DLD1 (cell line): ENCODE measurements at regions not wholly inside any gene's neighbourhood (a gene's known extent, or its start where the extent isn't known, plus 50 kb on each side); places are given as distances from the start of the nearest gene placed in this dataset.
"Not testable (repeated sequence)": the region's sequence is repeated elsewhere in the genome, so short reads cannot be mapped to it uniquely, and the experiment has no call there.

ENCODE experiments used
- in situ Hi-C: cut with HindIII; loops from 2 replicates; pipeline ENCODE4 v1.10.0; 2017; ENCODE audit warnings: low sequenced_read_pairs

GRCh38 chr2:149885946-149886345 lies 298.4 kb upstream of the MMADHC start:
- in situ Hi-C loops, result loop anchor here (25.0 kb wide), 1 partner anchor 249 kb away; no protein-coding TSS in a partner anchor

- in situ Hi-C loops, result loop anchor here (25.0 kb wide), 1 partner anchor 248 kb away; no protein-coding TSS in a partner anchor
Measured at GRCh38 chr2:149885468-149885867, 297.9 kb upstream of the MMADHC start.

- in situ Hi-C loops, result loop anchor here (25.0 kb wide), 1 partner anchor 248 kb away; no protein-coding TSS in a partner anchor
Measured at GRCh38 chr2:149884871-149885270, 297.3 kb upstream of the MMADHC start.

GRCh38 chr2:149877913-149878312 lies 290.3 kb upstream of the MMADHC start:
- in situ Hi-C loops, result loop anchor here (25.0 kb wide), 1 partner anchor 241 kb away; no protein-coding TSS in a partner anchor

GRCh38 chr2:149877074-149877473 lies 289.5 kb upstream of the MMADHC start:
- in situ Hi-C loops, result loop anchor here (25.0 kb wide), 1 partner anchor 240 kb away; no protein-coding TSS in a partner anchor

GRCh38 chr2:149873936-149874335 lies 286.4 kb upstream of the MMADHC start:
- in situ Hi-C loops, result no loop called here

- in situ Hi-C loops, result no loop called here
Measured at GRCh38 chr2:149872638-149873150, 285.1 kb upstream of the MMADHC start.

- in situ Hi-C loops, result no loop called here
Measured at GRCh38 chr2:149872041-149872440, 284.5 kb upstream of the MMADHC start.

GRCh38 chr2:149871091-149871885 lies 283.7 kb upstream of the MMADHC start:
- in situ Hi-C loops, result no loop called here

GRCh38 chr2:149863227-149863626 lies 275.7 kb upstream of the MMADHC start:
- in situ Hi-C loops, result no loop called here

- in situ Hi-C loops, result no loop called here
Measured at GRCh38 chr2:149861034-149861433, 273.5 kb upstream of the MMADHC start.

GRCh38 chr2:149860276-149860921 lies 272.8 kb upstream of the MMADHC start:
- in situ Hi-C loops, result no loop called here

- in situ Hi-C loops, result no loop called here
Measured at GRCh38 chr2:149858901-149859634, 271.5 kb upstream of the MMADHC start.

GRCh38 chr2:149858216-149858615 lies 270.6 kb upstream of the MMADHC start:
- in situ Hi-C loops, result no loop called here

GRCh38 chr2:149857344-149857743 lies 269.8 kb upstream of the MMADHC start:
- in situ Hi-C loops, result no loop called here

GRCh38 chr2:149855859-149856258 lies 268.3 kb upstream of the MMADHC start:
- in situ Hi-C loops, result not testable (repeated sequence)

- in situ Hi-C loops, result no loop called here
Measured at GRCh38 chr2:149849591-149849990, 262.0 kb upstream of the MMADHC start.

- in situ Hi-C loops, result no loop called here
Measured at GRCh38 chr2:149849136-149849535, 261.6 kb upstream of the MMADHC start.

GRCh38 chr2:149841396-149841795 lies 253.8 kb upstream of the MMADHC start:
- in situ Hi-C loops, result no loop called here

GRCh38 chr2:149832324-149832723 lies 244.7 kb upstream of the MMADHC start:
- in situ Hi-C loops, result no loop called here
